KMS-11 (cell line): ENCODE measurements at regions not wholly inside any gene's neighbourhood (a gene's known extent, or its start where the extent isn't known, plus 50 kb on each side); places are given as distances from the start of the nearest gene placed in this dataset.

ENCODE experiments used
- H2AFZ ChIP-seq: fragments of 200-600 bp; sonication (generic); 2 replicates; pipeline ENCODE4 v1.6.1; 2016; ENCODE audit warnings: antibody characterized with exemption, mixed run types, low read depth
- H3K27ac ChIP-seq: fragments of 200-600 bp; sonication (generic); 2 replicates; pipeline ENCODE4 v1.6.1; 2016; ENCODE audit warnings: mild to moderate bottlenecking, mixed run types
- H3K27me3 ChIP-seq: fragments of 200-600 bp; sonication (generic); 2 replicates; pipeline ENCODE4 v1.6.1; 2017; ENCODE audit warnings: mild to moderate bottlenecking, low read depth, mixed run types, moderate library complexity; ENCODE audit not compliant: insufficient read depth
- H3K36me3 ChIP-seq: fragments of 200-600 bp; sonication (generic); 2 replicates; pipeline ENCODE4 v1.6.1; 2017; ENCODE audit warnings: mild to moderate bottlenecking, mixed run types; ENCODE audit not compliant: insufficient read depth
- H3K4me1 ChIP-seq: fragments of 200-600 bp; sonication (generic); 2 replicates; pipeline ENCODE4 v1.6.1; 2016; ENCODE audit warnings: mild to moderate bottlenecking, low read depth, mixed run types; ENCODE audit not compliant: poor library complexity, severe bottlenecking
- H3K4me2 ChIP-seq: fragments of 200-600 bp; sonication (generic); 2 replicates; pipeline ENCODE4 v1.7.0; 2016; ENCODE audit warnings: mild to moderate bottlenecking, mixed run types
- H3K4me3 ChIP-seq: fragments of 200-600 bp; sonication (generic); IDR thresholded peaks from 2 replicates; pipeline ENCODE4 v1.6.1; 2017; ENCODE audit warnings: low read depth, low read length, mixed read lengths; ENCODE audit not compliant: insufficient read depth
- H3K79me2 ChIP-seq: fragments of 200-600 bp; sonication (generic); 2 replicates; pipeline ENCODE4 v1.6.1; 2016; ENCODE audit warnings: low read depth, mixed run types; ENCODE audit not compliant: insufficient read depth
- H3K9ac ChIP-seq: fragments of 200-600 bp; sonication (generic); 2 replicates; pipeline ENCODE4 v1.6.1; 2016; ENCODE audit warnings: mild to moderate bottlenecking, mixed run types
- H4K20me1 ChIP-seq: fragments of 200-600 bp; sonication (generic); 2 replicates; pipeline ENCODE4 v1.6.1; 2016; ENCODE audit warnings: mild to moderate bottlenecking, mixed run types; ENCODE audit not compliant: insufficient read depth
- TF ChIP-seq, protein P1 (sequence below): fragments of 200-600 bp; sonication (generic); conservative IDR thresholded peaks from 2 replicates; pipeline ENCODE4 v1.6.1; 2017; ENCODE audit warnings: low read depth, mild to moderate bottlenecking, antibody characterized with exemption, low read length, moderate library complexity, mixed read lengths

- Histone ChIP-seq H3K27me3 (no peaks in the 10 kb centered on the region), H4K20me1 (no peaks in the 10 kb centered on the region), H2AFZ (no peak overlapping the region), H3K27ac (no peak overlapping the region), H3K4me3 (no peak overlapping the region), H3K36me3 (no peaks in the 10 kb centered on the region), H3K4me1 (no peaks in the 10 kb centered on the region), H3K4me2 (no peak overlapping the region), H3K9ac (no peak overlapping the region), H3K79me2 (no peaks in the 10 kb centered on the region)
- TF ChIP-seq, protein P1, sequence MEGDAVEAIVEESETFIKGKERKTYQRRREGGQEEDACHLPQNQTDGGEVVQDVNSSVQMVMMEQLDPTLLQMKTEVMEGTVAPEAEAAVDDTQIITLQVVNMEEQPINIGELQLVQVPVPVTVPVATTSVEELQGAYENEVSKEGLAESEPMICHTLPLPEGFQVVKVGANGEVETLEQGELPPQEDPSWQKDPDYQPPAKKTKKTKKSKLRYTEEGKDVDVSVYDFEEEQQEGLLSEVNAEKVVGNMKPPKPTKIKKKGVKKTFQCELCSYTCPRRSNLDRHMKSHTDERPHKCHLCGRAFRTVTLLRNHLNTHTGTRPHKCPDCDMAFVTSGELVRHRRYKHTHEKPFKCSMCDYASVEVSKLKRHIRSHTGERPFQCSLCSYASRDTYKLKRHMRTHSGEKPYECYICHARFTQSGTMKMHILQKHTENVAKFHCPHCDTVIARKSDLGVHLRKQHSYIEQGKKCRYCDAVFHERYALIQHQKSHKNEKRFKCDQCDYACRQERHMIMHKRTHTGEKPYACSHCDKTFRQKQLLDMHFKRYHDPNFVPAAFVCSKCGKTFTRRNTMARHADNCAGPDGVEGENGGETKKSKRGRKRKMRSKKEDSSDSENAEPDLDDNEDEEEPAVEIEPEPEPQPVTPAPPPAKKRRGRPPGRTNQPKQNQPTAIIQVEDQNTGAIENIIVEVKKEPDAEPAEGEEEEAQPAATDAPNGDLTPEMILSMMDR, result no peak
Measured at GRCh38 chr6:22119500-22119899, 177.3 kb downstream of the PRL start.

- TF ChIP-seq, protein P1, result no peak
- Histone ChIP-seq H3K4me3 (no peak overlapping the region), H3K4me2 (no peak overlapping the region), H3K79me2 (no peaks in the 10 kb centered on the region), H2AFZ (no peak overlapping the region), H3K4me1 (no peaks in the 10 kb centered on the region), H4K20me1 (no peaks in the 10 kb centered on the region), H3K36me3 (no peaks in the 10 kb centered on the region), H3K27ac (no peak overlapping the region), H3K9ac (no peak overlapping the region), H3K27me3 (no peaks in the 10 kb centered on the region)
Measured at GRCh38 chr6:22124756-22125155, 172.1 kb downstream of the PRL start.

GRCh38 chr6:22126910-22127309, 169.9 kb downstream of the PRL start:
- no peak overlapping the region for H3K27ac ChIP-seq
- TF ChIP-seq, protein P1, result no peak
- H3K9ac ChIP-seq, result no peak overlapping the region
- no peaks in the 10 kb centered on the region for H3K79me2 ChIP-seq
- H3K4me1 ChIP-seq, result no peaks in the 10 kb centered on the region
- H3K4me2 ChIP-seq, result no peak overlapping the region
- no peaks in the 10 kb centered on the region for H3K27me3 ChIP-seq
- no peak overlapping the region for H2AFZ ChIP-seq
- no peaks in the 10 kb centered on the region for H3K36me3 ChIP-seq
- no peaks in the 10 kb centered on the region for H4K20me1 ChIP-seq
- no peak overlapping the region for H3K4me3 ChIP-seq

- Histone ChIP-seq H2AFZ (no peak overlapping the region), H3K27me3 (no peaks in the 10 kb centered on the region), H3K36me3 (no peaks in the 10 kb centered on the region), H3K27ac (no peak overlapping the region), H3K9ac (no peak overlapping the region), H3K4me1 (no peaks in the 10 kb centered on the region), H3K4me2 (no peak overlapping the region), H3K79me2 (no peaks in the 10 kb centered on the region), H3K4me3 (no peak overlapping the region), H4K20me1 (no peaks in the 10 kb centered on the region)
- TF ChIP-seq, protein P1, result no peak
Measured at GRCh38 chr6:22129751-22130150, 167.1 kb downstream of the PRL start.
